GM19035 (cell line): ENCODE measurements at regions not wholly inside any gene's neighbourhood (a gene's known extent, or its start where the extent isn't known, plus 50 kb on each side); places are given as distances from the start of the nearest gene placed in this dataset.

Experiments
- ATAC-seq: cut with Tn5 transposase; IDR thresholded peaks from one replicate; pipeline ENCODE4 v1.9.1; 2021; ENCODE audit not compliant: unreplicated experiment

DNA sequence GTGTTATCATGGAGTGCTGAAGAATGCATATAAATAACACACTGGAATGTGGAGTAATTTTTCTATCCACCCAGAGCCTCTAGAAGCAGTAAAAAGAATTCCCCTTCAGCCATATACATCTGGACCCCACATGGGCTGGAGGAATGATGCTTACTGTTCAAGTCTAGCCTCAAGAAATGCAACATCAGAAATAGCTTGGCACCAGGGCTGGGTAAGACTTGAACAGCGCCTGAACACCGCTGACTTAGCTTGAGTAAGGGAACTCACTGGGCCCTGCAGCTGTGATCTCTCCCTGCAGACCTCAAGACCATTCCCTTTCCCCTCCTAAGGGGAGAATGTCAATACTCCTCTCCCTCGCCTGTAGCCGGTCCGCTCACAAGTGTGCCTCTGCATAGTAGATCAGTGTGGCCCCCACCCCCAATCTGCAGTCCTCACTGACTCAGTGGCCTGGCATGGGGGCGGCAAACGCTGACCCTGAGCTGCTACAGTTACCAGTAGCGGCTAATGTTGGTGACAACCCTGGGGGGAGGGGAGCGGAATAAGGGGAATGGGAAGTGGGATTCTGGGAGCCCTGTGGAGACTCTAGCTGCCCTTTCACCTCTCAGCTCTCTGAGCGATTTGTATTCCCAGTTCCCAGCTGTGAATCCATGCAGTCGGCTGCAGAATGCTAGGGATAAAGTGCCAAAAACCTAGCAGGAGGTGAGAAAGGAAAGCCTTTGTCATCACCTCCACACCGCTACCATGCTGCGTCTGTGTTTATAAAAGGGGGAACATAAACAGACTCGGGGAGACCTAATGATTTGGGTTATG, 483.9 kb downstream of the DISC1 start:
- ATAC-seq, result no peak

GRCh38 chr1:232109391-232109790, 482.8 kb downstream of the DISC1 start:
- ATAC-seq, result no peak

- ATAC-seq, result no peak
Measured at GRCh38 chr1:232108598-232108997, 482.0 kb downstream of the DISC1 start.

- no peak for ATAC-seq
Measured at GRCh38 chr1:232106415-232106814, 479.8 kb downstream of the DISC1 start.

DNA sequence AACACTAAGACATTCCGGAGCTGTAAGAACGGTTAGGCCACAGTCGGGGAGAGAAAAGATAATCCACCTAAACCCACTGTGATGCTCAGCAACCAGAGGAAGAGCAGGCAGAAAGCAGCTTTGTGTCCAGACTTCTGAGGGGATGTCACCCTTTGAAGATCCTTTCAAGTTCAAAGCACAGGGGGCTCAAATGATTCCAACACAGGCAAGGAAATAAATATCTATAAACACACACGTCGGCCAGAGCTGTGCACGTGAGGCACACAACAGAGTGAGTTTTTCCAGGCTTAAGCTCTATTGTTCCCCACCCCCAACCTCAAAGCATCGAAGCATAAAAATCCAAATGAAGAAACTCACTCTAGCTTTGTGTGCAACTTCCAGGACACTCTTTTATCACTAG, 479.0 kb downstream of the DISC1 start:
- ATAC-seq, result no peak

DNA sequence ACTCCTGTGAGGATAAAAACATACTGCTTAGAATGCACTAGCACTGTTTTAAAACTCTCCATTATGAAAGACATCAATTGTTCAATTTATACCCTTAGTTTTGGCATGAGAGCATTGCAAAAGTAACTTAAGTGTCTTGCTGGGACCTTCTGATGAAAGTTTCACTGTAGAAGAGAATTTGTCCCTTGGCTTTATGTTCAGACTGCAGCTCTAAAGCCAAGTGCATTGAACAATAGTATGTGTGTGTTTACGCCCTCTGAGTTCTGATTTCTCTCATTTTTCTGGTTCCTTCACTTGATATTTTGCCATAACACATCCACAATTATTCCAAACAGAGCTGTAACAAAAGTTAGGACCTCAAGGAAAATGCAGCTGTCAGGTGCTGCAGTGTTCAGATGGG, 474.6 kb downstream of the DISC1 start:
- ATAC-seq, result no peak

DNA sequence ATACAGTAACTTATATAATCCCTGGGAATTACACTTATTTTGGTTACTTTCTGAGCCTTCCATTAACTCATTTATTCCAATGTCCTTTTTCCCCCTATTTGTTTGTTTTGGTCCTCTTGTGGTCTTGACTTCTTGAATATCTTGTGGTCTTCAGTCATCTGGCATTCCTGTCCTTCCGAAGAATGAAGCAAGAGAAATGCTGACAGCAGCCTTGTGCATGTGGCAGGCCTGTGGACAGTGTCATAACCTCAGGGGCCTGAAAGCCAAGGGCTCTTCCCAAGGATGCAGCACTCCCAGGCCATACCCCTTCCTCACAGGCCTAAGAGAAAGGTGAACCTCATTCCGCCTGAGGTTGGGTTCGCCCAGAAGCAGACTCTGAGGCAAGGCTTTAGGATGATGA, 470.2 kb downstream of the DISC1 start:
- ATAC-seq, result no peak
